Activated CD4-positive, alpha-beta T cell treated with anti-CD3 and anti-CD28 coated beads, Interleukin-2, amount 50 U/mL, for 48 hours (primary cell): ENCODE measurements at regions not wholly inside any gene's neighbourhood (a gene's known extent, or its start where the extent isn't known, plus 50 kb on each side); places are given as distances from the start of the nearest gene placed in this dataset.
"Not testable (repeated sequence)": the region's sequence is repeated elsewhere in the genome, so short reads cannot be mapped to it uniquely, and the experiment has no call there.

ENCODE experiments used
- DNase-seq, 2 experiments: peaks; one replicate each; pipeline ENCODE4 v3.0.0-alpha.2; 2020

GRCh38 chr20:47845382-47845977 lies 60.2 kb upstream of the SULF2 start:
- not testable (repeated sequence) for DNase-seq

GRCh38 chr20:47844568-47844906 lies 59.3 kb upstream of the SULF2 start:
- not testable (repeated sequence) for DNase-seq

GRCh38 chr20:47843886-47844567 lies 58.7 kb upstream of the SULF2 start:
- no peak for DNase-seq

- DNase-seq = not testable (repeated sequence)
These were observed 57.7 kb upstream of the SULF2 start for GRCh38 chr20:47842950-47843349.

- not testable (repeated sequence) for DNase-seq
These were observed 56.7 kb upstream of the SULF2 start for GRCh38 chr20:47842004-47842403.

- not testable (repeated sequence) for DNase-seq
These were observed 51.1 kb upstream of the SULF2 start for GRCh38 chr20:47836256-47836817.
